NB4 (cell line): ENCODE measurements at regions not wholly inside any gene's neighbourhood (a gene's known extent, or its start where the extent isn't known, plus 50 kb on each side); places are given as distances from the start of the nearest gene placed in this dataset.

Experiments
- CTCF ChIP-seq: IDR thresholded peaks from one replicate; pipeline ENCODE4 v1.5.1; 2012; ENCODE audit warnings: low read depth, low read length
- POLR2A ChIP-seq: IDR thresholded peaks from 2 replicates; pipeline ENCODE4 v1.6.1; 2011; ENCODE audit warnings: mild to moderate bottlenecking; ENCODE audit not compliant: insufficient read length; ENCODE audit errors: extremely low read depth

DNA sequence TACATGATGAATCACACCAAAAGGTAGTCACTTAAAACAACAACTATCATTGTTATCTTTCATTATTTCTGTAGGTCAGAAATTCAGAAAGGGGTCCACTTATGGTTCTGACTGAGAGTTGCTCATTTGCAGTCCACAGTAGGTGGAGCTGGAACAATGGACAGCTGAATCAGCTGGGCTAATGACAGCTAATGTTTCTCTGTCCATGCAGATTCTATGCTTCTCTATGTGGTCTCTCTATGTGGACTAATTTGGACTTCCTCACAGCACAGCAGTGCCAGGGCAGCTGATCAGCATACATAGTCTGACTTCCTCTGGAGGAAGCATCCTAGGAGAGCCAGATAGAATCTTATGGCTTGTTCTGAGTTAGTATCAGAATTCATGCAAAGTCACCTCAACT, 131.7 kb upstream of the INTU start:
- TF ChIP-seq POLR2A (no peak), CTCF (no peak)
